Endothelial cell of hepatic sinusoid (primary cell): ENCODE measurements at regions not wholly inside any gene's neighbourhood (a gene's known extent, or its start where the extent isn't known, plus 50 kb on each side); places are given as distances from the start of the nearest gene placed in this dataset.
"Not testable (repeated sequence)": the region's sequence is repeated elsewhere in the genome, so short reads cannot be mapped to it uniquely, and the experiment has no call there.

Source experiments
- in situ Hi-C: cut with HindIII; loops from 2 replicates; pipeline ENCODE4 v1.10.0; 2017; ENCODE audit warnings: low sequenced_read_pairs

- in situ Hi-C loops, result no loop called here
These were observed 694.0 kb downstream of the DIPK2A start for GRCh38 chr3:144665567-144666053.

GRCh38 chr3:144670571-144670970, 698.9 kb downstream of the DIPK2A start:
- in situ Hi-C loops, result no loop called here

DNA sequence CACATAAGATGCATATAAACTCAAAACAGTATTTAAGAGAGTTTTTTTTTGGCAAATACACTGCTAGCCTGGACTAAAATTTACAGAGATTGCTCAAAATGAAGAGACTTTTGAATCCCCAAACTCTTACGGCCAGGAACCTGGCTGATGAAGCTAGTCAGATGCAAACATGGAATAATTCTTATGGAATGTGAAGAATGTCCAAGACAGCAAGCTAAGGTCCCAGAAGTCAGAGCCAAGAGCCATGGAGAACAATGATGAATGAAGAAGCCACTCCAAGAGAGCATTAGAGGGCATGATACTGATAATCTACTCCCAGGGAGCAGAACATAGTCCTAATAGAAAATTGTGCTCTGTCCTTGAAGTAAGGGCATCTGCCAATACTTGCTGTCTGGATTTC, 705.5 kb downstream of the DIPK2A start:
- in situ Hi-C loops, result no loop called here

DNA sequence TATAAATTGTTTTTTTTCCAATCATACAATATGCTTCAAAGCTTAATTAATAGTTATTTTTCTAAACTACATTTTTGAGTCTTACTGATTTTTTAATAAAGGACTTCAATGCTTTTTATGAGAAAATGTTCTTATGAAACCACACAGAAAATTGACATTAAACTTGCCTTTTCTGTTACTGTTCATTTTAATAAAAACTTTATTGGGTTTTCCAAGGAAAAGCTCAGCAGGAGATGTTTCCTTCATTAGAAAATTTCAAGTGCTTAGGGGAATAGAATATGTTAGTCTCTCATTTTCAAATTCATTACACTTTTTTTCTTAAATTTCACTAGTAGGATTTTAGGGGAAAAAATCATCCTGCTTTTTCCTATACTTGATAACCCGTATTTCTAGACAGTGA, 711.4 kb downstream of the DIPK2A start:
- in situ Hi-C loops, result loop anchor here (5.0 kb wide), 1 partner anchor 91 kb away; no protein-coding TSS in a partner anchor

GRCh38 chr3:144687862-144688261, 716.2 kb downstream of the DIPK2A start:
- in situ Hi-C loops, result no loop called here

GRCh38 chr3:144692488-144692887, 720.9 kb downstream of the DIPK2A start:
- in situ Hi-C loops, result no loop called here

DNA sequence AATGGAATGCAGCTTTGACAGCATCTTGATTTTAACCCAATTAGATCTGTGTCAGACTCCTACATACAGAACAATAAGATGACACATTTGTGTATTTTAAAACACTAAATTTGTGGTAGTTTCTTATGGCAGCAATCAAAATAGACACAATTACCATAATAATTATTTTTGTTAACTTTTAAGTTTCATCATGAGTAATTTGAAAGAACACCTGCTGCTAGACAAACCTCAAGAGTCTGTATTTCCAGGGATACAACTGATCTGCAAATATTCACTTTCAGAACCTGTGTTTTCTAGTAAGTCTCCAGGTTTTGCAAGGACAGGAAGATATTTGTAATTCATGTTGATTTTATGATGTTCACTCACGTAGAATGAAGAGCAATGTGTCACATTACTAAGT, 736.8 kb downstream of the DIPK2A start:
- in situ Hi-C loops, result no loop called here

- in situ Hi-C loops, result no loop called here
These were observed 765.7 kb downstream of the DIPK2A start for GRCh38 chr3:144737281-144737680.

- in situ Hi-C loops, result no loop called here
These were observed 771.6 kb downstream of the DIPK2A start for GRCh38 chr3:144743225-144743668.

DNA sequence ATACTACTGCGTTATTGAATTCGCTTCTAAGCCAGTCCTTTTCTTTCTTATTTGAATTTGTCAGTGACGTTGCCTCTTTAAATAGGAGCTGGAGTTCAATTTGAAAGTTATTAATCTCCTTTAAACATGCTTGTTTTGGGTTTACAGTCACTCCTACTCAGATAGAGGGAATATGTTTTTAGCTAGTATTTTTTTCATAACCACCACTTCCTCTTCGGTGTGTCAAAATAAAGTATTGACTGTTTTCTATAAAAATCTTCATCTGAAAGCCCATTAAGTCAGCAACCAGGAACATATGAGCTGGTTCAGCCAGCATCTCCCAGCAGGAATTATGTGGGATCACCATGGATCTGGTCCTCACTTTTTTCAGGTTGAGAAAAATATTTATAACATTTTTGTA, 772.9 kb downstream of the DIPK2A start:
- in situ Hi-C loops, result no loop called here

DNA sequence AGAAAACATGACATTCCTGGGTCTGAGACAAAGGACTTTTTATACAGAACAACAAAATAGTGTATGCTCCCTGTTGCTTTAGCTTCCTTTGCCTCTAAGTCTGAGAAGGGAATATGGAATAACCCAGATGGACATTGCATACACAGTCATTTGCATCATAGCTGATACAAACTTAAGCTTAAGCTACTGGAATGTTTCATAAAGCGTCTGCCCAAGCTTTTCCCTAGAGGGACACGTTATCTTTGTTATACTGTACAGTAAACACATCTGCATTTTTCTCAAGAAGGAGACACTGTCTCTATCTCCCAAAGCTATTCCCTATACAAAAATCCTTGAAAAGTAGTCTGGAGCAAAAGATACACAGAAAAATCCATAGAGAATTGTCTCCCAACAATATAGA, 775.0 kb downstream of the DIPK2A start:
- in situ Hi-C loops, result no loop called here

DNA sequence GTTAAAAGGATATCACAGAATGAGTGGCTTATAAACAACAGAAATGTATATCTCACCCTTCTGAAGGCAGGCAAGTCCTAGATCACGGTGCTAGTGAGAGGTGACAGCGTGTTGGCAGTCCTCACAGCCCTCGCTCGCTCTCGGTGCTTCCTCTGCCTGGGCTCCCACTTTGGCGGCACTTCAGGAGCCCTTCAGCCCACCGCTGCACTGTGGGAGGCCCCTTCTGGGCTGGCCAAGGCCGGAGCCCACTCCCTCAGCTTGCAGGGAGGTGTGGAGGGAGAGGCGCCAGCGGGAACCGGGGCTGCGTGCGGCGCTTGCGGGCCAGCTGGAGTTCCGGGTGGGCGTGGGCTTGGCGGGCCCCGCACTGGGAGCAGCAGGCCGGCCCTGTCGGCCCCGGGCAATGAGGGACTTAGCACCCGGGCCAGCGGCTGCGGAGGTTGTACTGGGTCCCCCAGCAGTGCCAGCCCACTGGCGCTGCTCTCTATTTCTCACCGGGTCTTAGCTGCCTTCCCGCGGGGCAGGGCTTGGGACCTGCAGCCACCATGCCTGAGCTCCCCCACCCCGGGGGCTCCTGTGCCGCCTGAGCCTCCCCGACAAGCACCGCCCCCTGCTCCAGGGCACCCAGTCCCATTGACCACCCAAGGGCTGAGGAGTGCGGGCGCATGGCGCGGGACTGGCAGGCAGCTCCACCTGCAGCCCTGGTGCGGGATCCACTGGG, 778.1 kb downstream of the DIPK2A start:
- in situ Hi-C loops, result not testable (repeated sequence)

DNA sequence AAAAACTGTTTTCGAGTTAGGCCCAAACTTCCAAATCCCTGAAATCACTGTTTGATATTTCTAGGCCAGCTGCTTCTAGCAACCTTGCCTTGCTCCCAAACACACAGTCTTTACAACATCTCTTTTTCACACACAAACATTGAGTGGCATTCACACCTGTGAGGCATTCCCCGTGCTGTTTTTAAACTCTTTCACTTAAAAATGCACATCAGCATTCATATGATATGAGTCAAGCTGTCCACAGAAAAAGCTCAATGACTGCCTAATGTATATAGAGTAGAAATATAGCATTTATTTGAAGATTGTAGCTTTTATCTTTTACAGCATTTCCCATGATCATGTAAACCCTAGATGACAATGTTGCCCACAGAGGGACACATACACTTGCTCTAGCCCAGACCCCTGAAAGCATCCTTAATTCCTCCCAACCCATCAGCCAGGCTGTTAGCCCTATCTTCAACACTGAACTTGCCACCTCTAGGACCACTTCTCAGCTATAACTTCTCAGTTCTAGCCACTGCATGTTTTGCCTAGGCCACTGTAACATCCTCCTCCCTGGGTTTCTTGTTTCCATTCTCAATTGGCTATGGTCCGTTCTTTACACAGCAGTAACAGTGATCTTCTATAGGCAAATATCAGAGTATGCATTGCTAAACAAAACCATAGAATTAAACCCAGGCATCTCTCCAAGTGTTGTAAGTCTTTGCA, 782.6 kb downstream of the DIPK2A start:
- in situ Hi-C loops, result no loop called here

DNA sequence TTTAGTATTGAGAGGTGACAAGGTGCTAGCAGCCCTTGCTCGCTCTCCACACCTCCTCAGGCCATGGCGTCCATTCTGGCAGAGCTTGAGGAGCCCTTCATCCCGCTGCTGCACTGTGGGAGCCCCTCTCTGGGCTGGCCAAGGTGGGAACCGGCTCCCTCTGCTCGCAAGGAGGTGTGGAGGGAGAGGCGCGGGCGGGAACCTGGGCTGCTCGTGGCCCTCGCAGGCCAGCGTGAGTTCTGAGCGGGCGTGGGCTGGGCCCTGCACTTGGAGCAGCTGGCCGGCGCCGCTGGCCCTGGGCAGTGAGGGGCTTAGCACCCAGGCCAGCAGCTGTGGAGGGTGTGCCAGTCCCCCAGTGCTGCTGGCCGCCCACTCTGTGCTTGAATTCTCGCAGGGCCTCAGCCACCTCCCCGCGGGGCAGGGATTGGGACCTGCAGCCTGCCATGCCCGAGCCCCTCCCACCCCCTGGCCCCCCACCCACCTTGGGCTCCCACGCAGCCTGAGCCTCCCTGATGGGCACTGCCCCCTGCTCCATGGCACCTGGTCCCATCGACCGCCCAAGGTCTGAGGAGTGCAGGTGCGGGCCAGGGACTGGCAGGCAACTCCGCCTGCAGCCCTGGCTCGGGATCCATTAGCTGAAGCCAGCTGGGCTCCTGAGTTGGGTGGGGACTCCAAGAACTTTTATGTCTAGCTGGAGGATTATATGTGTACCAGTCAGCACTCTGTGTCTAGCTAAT, 785.2 kb downstream of the DIPK2A start:
- in situ Hi-C loops, result no loop called here

DNA sequence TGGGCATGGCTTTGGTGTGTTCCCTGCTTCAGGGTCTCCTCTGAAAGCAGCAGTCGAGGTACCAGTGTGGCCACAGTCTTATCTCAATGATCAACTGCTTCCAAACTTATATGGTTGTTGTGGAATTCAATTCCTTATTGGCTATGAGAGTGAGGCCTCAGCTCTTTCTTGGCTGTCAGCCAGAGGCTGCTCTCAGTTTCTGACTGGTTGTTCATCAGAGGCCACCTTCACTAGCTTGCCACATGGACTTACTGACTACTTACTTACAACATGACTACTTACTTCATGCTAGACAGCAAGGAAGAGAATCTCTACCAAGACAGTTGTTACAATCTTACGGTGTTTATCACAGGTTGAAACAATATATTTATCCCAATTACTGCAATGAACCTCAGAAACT, 789.2 kb downstream of the DIPK2A start:
- in situ Hi-C loops, result no loop called here

DNA sequence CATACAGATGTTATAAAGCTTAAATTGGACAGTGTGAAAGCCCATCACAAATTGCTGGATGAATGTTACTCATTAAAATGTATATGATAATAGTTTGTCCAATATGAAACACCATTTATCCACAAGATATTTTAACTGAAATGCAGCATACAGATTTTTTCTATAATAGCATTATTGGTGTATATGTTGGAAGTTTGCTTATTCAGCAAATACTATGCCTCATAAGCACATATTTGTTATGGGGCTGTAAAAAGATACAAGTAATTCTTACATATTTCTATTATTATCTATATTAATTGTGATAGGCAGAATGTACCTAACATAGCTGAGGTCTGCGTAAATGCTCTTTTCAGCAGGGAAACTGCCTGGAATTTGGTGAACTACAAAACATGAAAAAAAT, 790.5 kb downstream of the DIPK2A start:
- in situ Hi-C loops, result no loop called here

- in situ Hi-C loops, result no loop called here
These were observed 792.3 kb downstream of the DIPK2A start for GRCh38 chr3:144763878-144764454.

DNA sequence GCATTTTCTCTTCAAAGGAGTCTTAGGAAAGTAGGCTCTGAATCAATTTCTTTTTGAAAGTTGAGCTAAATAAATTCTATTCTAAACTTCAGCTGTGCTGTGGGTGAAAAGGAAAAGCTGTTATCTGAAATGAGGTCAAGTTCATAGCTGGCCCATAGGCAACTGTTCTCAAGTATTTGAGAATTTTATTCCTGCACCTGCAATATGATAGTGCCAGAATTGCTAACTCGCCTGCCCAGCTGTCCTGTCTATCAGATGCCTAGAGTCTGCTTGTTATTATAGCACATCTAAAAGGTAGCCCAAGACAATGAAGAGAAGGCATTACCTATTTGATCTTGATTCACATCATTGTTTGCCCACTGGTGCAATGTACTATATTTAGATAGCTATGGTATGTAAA, 798.7 kb downstream of the DIPK2A start:
- in situ Hi-C loops, result no loop called here

GRCh38 chr3:144770915-144771351, 799.3 kb downstream of the DIPK2A start:
- in situ Hi-C loops, result no loop called here

GRCh38 chr3:144771381-144771870, 799.8 kb downstream of the DIPK2A start:
- in situ Hi-C loops, result no loop called here

DNA sequence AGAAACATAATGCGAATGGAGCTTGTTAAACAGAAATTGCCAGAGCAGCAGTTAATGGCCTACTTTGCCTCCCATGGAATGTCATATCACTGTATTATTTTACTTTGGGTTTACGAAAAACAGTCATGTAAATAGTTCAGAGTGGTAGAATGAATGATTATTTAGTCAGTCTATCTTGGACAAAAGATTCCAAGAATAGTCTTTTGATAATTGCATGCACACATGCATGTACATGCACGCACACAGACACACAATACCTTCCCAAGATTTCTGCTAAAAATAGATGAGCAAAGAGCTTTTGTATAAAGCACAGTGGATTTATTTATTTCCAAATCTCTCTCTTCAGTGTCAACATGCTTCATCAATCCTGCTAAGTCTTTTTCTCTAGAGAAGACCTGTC, 800.7 kb downstream of the DIPK2A start:
- in situ Hi-C loops, result no loop called here
